GM18907 (cell line): ENCODE measurements at regions not wholly inside any gene's neighbourhood (a gene's known extent, or its start where the extent isn't known, plus 50 kb on each side); places are given as distances from the start of the nearest gene placed in this dataset.

ENCODE experiments used
- ATAC-seq: cut with Tn5 transposase; IDR thresholded peaks from one replicate; pipeline ENCODE4 v1.9.1; 2021; ENCODE audit warnings: mild to moderate bottlenecking, moderate library complexity; ENCODE audit not compliant: unreplicated experiment

DNA sequence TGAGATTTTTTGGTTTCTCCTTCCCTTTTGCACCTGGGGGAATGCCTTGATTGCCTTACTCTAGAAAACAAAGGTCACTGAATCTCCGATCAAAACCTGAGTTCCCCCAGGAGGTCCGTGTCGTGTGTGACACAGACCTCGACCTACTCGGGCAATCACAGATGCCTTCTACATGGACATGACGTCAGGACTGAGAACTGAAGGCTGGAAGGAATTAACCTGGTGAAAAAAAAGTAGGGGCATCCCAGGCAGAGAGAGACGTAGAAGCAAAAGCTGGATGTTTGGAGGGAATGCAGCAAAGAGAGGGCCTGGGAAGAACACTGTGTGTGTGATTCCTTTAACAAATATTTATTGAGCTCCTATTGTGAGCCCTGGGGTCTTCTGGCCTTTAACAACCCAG, 178.0 kb downstream of the PRDM2 start:
- no peak for ATAC-seq

GRCh38 chr1:13878451-13878850, 178.5 kb downstream of the PRDM2 start:
- ATAC-seq = no peak

GRCh38 chr1:13881385-13882088, 181.5 kb downstream of the PRDM2 start:
- ATAC-seq = no peak

DNA sequence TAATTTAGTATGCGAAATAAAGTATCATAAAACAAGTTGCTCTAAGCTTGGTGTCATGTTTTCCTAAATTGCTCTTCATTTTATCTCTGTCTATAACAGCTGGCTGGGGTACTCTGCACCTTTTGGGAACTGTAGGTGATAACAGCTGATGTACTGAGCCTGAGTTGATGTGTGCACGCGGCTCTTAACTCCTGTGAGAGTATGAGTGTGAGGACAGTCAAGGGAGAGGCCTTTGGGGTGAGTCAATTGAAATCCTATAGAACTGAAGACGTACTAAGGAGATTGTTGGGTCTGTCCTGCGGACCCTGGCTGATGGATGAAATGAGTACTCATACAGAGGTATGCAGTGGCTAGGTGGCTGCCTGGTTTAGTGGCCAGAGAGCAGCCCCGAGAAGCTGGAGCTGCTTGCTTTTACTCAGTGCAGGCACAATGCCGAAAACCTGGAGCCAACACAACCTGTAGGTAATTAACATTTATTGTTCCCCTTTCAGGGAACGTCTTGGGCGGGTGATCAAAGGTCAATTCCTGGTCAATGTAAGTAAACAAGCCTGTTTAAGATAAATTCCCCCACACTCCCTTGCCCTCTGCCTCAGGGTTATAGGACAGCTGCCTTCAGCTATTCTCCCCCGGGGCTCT, 188.5 kb downstream of the PRDM2 start:
- no peak for ATAC-seq

DNA sequence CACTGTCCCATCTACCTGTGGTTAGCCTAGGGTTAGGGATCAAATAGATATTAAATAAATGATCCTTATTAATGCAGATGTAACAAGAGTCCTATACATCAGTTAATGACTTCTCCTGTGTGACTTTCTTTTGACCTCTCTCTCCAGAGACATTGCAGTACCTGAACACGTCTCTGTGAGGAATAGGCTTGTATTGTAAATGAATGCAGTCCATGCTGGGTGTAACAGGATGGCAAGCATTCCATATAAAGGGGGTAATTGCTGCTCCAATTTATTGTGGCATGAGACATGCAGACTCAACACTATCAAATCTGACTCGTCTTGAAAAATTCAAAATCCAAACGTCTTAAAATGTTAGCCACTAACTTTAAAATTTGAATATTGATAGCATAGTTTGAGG, 189.5 kb downstream of the PRDM2 start:
- ATAC-seq = no peak

GRCh38 chr1:13890766-13891165, 190.8 kb downstream of the PRDM2 start:
- no peak for ATAC-seq

DNA sequence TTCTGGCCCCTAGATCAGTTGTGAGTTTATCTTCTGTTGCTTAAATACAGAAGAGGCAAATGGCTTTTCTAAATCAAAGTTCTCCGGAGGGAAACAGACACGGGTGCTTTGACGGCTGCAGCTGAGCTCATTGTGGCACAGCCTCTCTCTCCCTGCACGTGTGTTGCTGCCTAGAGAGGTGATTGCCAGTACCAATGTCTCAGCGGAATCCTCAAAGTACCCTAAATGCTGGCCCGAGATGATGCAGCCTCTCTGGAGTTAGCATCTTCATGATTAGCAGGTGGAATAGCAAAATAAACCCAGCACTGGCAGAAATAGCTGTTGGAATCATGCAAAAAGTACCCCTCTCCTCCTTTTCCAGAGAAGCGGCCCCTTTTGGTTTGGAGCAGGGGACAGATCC, 192.2 kb downstream of the PRDM2 start:
- ATAC-seq = no peak

DNA sequence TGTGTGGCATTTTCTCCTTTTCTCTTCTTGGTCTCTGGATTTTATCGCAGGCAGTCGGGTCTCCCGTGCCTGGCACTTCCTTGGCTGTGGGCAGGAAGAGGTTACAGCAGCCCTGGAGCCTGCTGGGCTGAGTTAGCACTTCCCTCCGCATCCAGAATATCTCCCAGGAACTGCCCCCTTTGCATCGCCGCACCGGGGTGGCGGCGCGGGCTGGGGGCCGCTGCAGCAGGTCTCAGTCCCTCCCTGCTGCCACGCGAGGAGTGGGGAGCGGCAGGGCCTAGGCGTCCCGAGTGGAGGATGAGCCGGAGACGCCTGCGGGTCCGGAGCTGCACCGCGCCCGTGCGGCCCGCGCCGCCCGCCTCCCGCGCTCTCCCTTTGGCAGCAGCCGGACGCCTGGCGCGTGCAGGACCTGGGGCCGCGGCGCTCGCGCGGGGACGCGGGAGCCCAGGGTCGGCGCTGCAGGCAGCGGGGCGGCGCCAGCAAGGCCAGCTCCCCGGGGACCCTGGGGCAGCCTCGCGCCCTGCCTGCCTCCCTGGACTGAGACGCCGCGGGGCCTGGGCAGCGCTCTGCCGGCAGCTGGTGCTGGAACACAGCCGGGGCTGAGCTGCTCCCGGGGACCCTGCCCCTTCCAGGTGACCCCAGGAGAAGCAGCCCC, 192.8 kb downstream of the PRDM2 start:
- ATAC-seq = no peak

GRCh38 chr1:13893409-13893821, 193.4 kb downstream of the PRDM2 start:
- ATAC-seq = no peak

DNA sequence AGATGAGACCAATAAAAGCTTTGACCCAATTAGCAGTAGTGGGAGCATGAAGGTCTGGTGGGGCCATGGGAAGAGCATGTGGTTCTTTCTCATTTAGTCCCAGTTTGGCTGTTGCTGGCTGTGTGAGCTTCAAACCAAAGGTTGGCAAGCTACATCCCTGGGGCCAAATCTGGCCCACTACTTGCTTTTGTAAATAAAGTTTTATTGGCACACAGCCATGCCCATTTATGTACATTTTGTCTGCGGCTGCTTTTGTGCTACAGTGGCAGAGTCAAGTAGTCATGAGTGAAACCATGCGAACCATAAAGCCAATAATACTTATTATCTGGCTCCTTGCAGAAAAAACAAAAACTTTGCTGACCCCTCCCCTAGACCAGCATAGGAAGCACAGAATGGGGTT, 196.9 kb downstream of the PRDM2 start:
- ATAC-seq = no peak

DNA sequence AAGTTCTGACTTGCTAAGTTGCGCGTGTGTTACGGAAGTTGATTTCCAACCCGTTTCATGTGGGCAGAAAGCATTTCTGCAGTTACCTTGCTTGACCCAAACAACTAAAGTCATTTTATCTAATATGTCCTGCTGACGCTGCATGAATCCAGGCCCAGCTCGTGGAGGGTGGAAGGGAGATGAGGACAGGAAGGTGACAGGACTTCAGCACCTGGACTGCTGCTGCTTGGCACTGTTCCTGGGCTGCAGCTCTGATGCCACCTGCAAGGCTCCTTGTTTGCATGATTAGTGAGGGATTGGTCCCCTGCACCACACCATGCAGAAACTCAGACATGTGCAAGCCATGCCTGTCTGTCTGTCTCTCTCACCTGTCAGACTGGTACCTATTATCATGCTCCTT, 198.4 kb downstream of the PRDM2 start:
- no peak for ATAC-seq

DNA sequence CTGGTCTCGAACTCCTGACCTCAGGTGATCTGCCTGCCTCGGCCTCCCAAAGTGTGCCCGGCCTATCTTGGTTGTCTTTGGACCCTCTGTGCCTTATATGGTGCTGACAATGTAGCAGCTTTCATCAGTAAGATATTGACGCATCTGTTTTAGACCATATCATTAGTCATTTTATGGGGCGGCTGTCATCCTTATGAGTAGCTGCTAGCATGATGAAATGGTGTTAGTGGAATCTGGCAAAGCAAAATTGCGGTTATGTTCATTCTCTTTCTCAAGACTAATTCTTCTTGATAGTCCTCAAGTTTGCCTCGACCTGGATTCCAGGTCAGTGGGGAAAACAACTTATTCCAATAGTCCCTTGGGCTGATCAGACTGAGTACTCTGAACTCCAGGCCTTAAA, 199.9 kb downstream of the PRDM2 start:
- no peak for ATAC-seq

DNA sequence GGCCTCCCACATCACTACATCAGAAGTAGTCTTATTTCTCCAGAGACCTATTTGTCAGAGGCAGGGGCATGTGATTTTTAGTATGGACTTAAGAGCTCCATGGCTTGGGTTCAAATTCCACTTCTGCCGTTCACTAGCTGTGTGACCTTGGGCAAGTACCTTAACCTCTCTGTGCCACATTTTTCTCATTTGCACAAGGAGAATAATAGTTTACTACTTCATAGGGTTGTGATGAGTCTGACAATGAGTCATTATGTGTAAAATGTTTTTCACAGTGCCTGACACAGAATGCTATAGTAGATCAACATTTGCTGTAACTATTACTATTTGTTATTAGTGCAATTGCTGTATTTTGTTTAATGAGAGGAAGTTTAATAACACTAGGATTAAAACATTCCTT, 200.6 kb downstream of the PRDM2 start:
- ATAC-seq = no peak

DNA sequence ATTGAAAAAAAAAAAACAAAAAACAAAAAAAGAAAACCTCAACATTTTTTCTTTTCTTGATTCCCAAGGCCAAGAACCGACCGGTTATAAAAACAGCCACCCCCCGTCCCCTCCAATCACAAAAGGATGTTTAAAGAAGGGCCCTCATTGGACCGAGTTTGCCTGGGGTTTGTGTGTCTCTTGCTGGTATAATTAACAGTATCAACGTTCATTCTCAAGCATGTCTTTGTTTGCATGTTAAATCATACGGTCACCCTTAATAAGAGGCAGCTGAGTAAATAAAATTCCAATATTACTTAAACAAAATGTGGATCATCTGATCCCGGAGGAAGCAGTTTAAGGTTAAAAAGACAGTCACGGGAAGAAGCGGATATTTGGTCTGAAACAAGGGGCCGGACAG, 201.1 kb downstream of the PRDM2 start:
- no peak for ATAC-seq

DNA sequence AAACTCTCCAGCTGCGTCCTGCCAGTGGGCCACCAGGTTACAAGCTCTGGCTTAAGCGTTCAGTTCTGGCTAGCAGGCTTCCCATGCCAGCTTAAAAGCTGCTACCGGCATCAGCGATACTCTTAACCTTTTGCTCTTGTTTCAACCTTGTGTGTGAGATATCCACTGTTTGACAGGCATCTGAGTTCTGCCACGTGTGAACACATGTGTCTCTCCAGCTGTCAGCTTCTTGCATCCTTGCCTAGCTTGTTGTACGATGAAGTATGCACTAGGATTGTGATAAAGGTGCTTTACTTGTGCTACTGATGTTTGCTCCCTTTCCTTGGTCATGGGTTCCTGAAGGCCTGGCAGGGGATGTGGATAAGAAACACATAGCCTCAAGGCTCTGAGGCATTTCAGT, 201.6 kb downstream of the PRDM2 start:
- ATAC-seq = no peak

- ATAC-seq = peak; percentile 70
Measured at GRCh38 chr1:13908128-13908527, 208.1 kb downstream of the PRDM2 start.

DNA sequence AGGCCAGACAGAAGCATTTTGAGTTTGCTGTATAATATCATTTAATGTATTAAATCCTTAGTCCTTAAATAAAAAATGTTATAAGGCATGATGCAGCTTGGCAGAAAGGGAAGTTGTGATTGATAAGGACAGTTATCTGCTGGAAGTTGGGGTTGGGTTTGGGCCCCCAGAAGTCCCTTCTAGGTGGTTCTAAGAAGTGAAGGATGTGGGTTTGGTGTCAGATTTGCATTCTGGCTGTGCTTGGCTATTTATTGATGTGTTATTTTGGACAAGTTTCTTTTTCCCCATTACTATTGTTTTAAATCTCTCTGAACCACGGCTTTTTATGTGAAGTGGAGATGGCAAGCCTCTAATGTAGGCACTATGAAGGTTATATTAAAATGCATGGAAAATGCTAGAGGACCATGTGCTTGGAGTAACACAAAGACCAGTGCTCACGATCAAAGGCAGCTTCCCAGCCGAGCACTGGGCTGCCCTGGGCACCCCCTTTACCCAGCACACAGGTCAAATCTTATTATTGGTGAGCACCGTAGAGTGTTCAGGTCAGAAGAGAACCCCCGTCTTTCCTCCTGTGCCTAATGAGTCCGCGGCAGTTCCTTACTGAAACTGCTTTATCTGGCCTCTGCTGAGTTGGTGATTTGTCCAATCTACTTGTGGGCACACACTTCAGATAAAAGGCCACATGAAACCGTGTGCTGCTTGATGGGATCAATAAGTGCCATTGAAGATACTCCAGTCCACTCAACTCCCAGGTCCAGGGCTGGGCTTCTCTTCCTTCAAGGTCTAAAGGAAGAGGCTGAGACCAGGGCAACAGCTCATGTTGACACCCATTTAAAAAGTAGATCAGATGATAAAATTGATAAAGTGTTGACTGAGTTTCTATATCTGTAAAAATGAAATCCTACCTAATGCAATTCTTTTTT, 212.0 kb downstream of the PRDM2 start:
- no peak for ATAC-seq

DNA sequence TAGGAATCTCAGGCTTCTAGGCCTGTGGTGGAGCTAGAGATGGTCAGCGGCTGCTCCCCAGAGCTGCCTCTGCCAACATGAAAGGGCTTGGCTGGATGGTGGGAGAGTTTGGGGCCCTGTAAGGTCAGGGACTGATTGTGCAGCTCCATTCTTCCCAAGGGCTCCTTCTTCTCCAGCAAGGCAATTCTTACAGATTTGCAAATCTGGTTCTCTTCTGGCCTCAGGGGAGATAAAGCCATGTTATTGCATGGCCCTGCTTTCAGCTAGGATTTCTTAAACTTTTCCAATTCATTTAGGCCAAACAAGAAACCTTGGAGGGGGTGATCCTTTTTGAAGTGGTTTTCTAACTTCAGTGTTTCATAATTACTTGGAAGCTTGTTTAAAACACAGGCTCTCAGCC, 213.4 kb downstream of the PRDM2 start:
- ATAC-seq = no peak

DNA sequence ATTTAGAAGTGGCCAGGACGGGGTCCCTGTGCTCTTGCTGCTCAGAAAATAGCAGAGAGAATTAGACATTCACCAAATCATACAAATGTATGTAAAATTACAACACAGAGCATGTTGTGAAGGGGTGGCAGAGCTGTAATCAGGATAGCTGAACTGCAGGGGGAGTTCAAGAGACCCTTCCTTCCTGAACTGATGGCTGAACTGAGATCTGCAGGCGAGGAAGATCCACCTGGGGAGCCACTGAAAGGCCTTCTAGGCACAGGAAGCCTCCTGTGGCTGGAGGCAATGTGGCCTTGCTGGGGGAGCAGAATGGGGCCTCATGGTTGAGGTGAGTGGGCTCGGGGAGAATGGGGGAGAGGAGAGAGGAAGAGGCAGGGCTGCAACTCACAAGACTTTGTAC, 216.5 kb downstream of the PRDM2 start:
- no peak for ATAC-seq

- ATAC-seq = no peak
Measured at GRCh38 chr1:13917607-13918006, 217.6 kb downstream of the PRDM2 start.

DNA sequence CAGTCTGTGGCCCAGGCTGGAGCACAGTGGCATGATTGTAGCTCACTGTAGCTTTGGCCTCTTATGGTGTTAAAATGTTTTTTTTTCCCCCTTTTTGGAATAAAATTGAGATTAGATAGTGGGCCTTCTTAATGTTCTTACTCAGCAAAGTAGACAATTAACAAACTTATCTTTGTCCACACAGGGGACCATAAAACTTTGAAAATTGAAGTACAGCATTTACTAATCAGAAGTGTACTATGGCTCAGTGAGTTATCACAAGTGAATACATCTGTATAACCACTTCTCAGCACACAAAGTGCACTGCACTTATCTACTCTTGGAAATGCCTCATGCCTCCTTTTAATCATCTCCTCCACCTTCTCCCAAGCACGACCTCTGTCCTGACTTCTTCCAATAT, 218.9 kb downstream of the PRDM2 start:
- ATAC-seq = no peak
